Endodermal cell (in vitro differentiated cells): ENCODE measurements at regions not wholly inside any gene's neighbourhood (a gene's known extent, or its start where the extent isn't known, plus 50 kb on each side); places are given as distances from the start of the nearest gene placed in this dataset.

ENCODE experiments used
- DNase-seq: peaks from one replicate; pipeline ENCODE4 v3.0.0-alpha.2; 2017
- H3K27ac ChIP-seq: 2 replicates; pipeline ENCODE4 v1.5.1; 2013; ENCODE audit warnings: mild to moderate bottlenecking, low read depth, low read length, moderate library complexity
- H3K27me3 ChIP-seq: 2 replicates; pipeline ENCODE4 v1.6.1; 2013; ENCODE audit warnings: mild to moderate bottlenecking, low read length, moderate library complexity; ENCODE audit not compliant: insufficient read depth, control insufficient read depth, poor library complexity, severe bottlenecking
- H3K36me3 ChIP-seq: 2 replicates; pipeline ENCODE4 v1.7.0; 2013; ENCODE audit warnings: mild to moderate bottlenecking, low read length, moderate library complexity; ENCODE audit not compliant: control insufficient read depth, insufficient read depth
- H3K4me1 ChIP-seq: one replicate; pipeline ENCODE4 v1.7.0; 2013; ENCODE audit warnings: low read length; ENCODE audit not compliant: control insufficient read depth, insufficient read depth
- H3K4me3 ChIP-seq: 2 replicates; pipeline ENCODE4 v1.5.1; 2013; ENCODE audit warnings: mild to moderate bottlenecking, low read length, moderate library complexity
- H3K9ac ChIP-seq: 2 replicates; pipeline ENCODE4 v1.6.1; 2013; ENCODE audit warnings: mild to moderate bottlenecking, low read length, moderate library complexity; ENCODE audit not compliant: poor library complexity, severe bottlenecking; ENCODE audit errors: extremely low read depth
- H3K9me3 ChIP-seq: 2 replicates; pipeline ENCODE4 v1.6.1; 2013; ENCODE audit warnings: mild to moderate bottlenecking, low read length, moderate library complexity; ENCODE audit not compliant: control insufficient read depth
- H3K27ac Mint-ChIP-seq: 2 replicates; pipeline ENCODE4 v1.8.0; 2020; ENCODE audit warnings: mixed read lengths
- H3K27me3 Mint-ChIP-seq: 2 replicates; pipeline ENCODE4 v1.8.0; 2021; ENCODE audit warnings: mild to moderate bottlenecking, mixed read lengths; ENCODE audit not compliant: insufficient read depth
- H3K36me3 Mint-ChIP-seq: 2 replicates; pipeline ENCODE4 v1.8.0; 2020; ENCODE audit warnings: low read depth, mixed read lengths
- H3K4me1 Mint-ChIP-seq: 2 replicates; pipeline ENCODE4 v1.8.0; 2020; ENCODE audit warnings: mixed read lengths
- H3K4me3 Mint-ChIP-seq: 2 replicates; pipeline ENCODE4 v1.8.0; 2020; ENCODE audit warnings: mild to moderate bottlenecking, moderate library complexity, mixed read lengths
- H3K9me3 Mint-ChIP-seq: 2 replicates; pipeline ENCODE4 v1.8.0; 2020; ENCODE audit warnings: mild to moderate bottlenecking, mixed read lengths
- WGBS, 2 experiments: methylation state at CpG; one replicate each; pipeline versions ENCODE4 v1.1.5 to v1.1.7; 2013; ENCODE audit warnings: missing lambda C conversion rate in 2 of 2, mixed read lengths in 1 of 2; ENCODE audit not compliant: insufficient coverage in 1 of 2, insufficient read length in 1 of 2; 5-methylcytosine and 5-hydroxymethylcytosine counted together
- TF ChIP-seq, protein P1 (sequence below): fragments of 200-600 bp; sonication (generic); conservative IDR thresholded peaks from 2 replicates; pipeline ENCODE4 v1.5.0; 2021; ENCODE audit warnings: antibody characterized with exemption, mild to moderate bottlenecking

DNA sequence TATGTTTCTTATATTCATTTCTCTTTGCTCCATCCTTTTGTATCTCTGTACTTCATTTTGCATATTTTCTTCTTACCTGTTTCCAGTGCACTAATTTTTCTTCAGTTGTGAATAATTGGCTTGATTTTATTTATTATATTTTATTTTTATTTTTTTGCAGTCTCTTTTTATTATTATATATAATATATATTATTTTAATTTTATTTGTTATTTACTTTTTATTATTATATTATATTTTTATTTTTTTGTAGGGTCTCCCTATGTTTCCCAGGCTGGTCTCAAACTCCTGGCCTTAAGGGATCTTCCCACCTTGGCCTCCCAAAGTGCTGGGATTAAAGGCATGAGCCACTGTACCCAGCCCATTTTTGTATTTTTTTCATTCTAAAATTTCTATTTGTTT is 213.1 kb upstream of the TSC22D2 start:
- H3K27ac Mint-ChIP-seq: no peak overlapping the region
- Histone ChIP-seq H3K4me3 (no peak overlapping the region), H3K9ac (no peak overlapping the region), H3K9me3 (peaks cover 18% of the 10 kb centered on the region), H3K27me3 (no peaks in the 10 kb centered on the region), H3K4me1 (peaks cover 6% of the 10 kb centered on the region), H3K36me3 (peaks cover 8% of the 10 kb centered on the region), H3K27ac (no peak overlapping the region)
- H3K27me3 Mint-ChIP-seq: no peaks in the 10 kb centered on the region
- peaks cover 34% of the 10 kb centered on the region for H3K4me1 Mint-ChIP-seq
- no peaks in the 10 kb centered on the region for H3K36me3 Mint-ChIP-seq
- H3K9me3 Mint-ChIP-seq: peaks cover 9% of the 10 kb centered on the region
- TF ChIP-seq, protein P1, sequence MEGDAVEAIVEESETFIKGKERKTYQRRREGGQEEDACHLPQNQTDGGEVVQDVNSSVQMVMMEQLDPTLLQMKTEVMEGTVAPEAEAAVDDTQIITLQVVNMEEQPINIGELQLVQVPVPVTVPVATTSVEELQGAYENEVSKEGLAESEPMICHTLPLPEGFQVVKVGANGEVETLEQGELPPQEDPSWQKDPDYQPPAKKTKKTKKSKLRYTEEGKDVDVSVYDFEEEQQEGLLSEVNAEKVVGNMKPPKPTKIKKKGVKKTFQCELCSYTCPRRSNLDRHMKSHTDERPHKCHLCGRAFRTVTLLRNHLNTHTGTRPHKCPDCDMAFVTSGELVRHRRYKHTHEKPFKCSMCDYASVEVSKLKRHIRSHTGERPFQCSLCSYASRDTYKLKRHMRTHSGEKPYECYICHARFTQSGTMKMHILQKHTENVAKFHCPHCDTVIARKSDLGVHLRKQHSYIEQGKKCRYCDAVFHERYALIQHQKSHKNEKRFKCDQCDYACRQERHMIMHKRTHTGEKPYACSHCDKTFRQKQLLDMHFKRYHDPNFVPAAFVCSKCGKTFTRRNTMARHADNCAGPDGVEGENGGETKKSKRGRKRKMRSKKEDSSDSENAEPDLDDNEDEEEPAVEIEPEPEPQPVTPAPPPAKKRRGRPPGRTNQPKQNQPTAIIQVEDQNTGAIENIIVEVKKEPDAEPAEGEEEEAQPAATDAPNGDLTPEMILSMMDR: no peak
- no peak overlapping the region for H3K4me3 Mint-ChIP-seq
- no peak for DNase-seq

DNA sequence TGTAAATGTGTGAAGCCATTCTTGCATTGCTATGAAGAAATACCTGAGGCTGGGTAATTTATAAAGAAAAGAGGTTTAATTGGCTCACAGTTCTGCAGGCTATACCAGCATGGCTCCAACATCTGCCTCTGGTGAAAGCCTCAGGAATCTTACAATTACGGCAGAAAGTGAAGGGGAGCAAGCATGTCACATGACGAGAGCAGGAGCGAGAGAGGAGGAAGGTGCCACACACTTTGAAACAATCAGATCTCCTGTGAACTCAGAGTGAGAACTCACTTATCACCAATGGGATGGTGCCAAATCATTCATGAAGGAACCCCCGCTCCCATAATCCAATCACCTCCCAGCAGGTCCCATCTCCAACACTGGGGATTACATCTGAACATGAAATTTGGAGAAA is 213.6 kb upstream of the TSC22D2 start:
- peaks cover 8% of the 10 kb centered on the region for H3K36me3 ChIP-seq
- DNase-seq: peak; percentile 71
- Mint-ChIP-seq H3K4me3 (no peak overlapping the region), H3K27ac (no peak overlapping the region), H3K27me3 (no peaks in the 10 kb centered on the region), H3K36me3 (no peaks in the 10 kb centered on the region), H3K4me1 (peaks cover 34% of the 10 kb centered on the region), H3K9me3 (peaks cover 14% of the 10 kb centered on the region)
- peak overlapping the region; percentile 51 for H3K4me3 ChIP-seq
- TF ChIP-seq, protein P1: no peak
- peaks cover 22% of the 10 kb centered on the region for H3K9me3 ChIP-seq
- H3K9ac ChIP-seq: no peak overlapping the region
- WGBS, 2 experiments: 54 to 58% methylated on average over 4 of the region's 4 CpGs
- H3K4me1 ChIP-seq: peaks cover 6% of the 10 kb centered on the region
- no peak overlapping the region for H3K27ac ChIP-seq
- H3K27me3 ChIP-seq: no peaks in the 10 kb centered on the region

DNA sequence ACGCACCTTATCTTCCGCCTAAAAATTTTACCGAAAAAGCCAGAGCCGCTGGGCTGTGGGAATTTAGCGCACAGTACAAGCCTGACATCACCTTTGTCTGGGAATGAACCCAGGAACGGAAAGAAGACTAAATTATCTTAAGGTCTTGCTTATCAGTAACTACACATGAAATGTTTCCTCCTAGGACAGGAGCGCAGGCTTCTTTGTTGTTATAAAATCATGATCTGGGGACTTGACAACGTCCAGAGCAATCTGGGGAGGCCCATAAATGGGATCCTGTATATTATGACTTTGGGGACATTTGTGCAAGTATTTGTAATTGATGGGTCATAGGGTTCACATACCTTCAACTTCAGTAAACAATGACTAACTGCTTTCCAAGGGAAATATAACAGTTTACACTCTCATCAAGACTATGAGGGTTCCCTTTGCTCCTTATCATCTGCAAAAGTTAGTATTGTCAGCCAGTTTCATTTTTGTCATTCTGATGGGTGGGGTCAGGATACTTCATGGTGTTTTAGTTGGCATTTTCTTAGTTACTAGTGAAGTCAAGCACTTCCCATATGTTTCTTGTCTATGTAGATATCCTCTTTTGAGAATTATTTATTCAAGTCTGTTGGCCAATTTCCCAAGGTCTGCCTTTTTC is 213.9 kb upstream of the PFN2 start:
- no peaks in the 10 kb centered on the region for H3K36me3 ChIP-seq
- WGBS, 2 experiments: 2 to 23% methylated on average over 5 to 8 of the region's 8 CpGs
- peaks cover 25% of the 10 kb centered on the region for H3K9me3 Mint-ChIP-seq
- H3K4me1 ChIP-seq: no peaks in the 10 kb centered on the region
- TF ChIP-seq, protein P1: no peak
- no peaks in the 10 kb centered on the region for H3K27me3 ChIP-seq
- H3K36me3 Mint-ChIP-seq: peaks cover 8% of the 10 kb centered on the region
- peaks cover 2% of the 10 kb centered on the region for H3K27me3 Mint-ChIP-seq
- no peak overlapping the region for H3K4me3 Mint-ChIP-seq
- no peak overlapping the region for H3K4me3 ChIP-seq
- H3K4me1 Mint-ChIP-seq: peaks cover 8% of the 10 kb centered on the region
- no peak overlapping the region for H3K27ac ChIP-seq
- H3K9me3 ChIP-seq: peaks cover 33% of the 10 kb centered on the region
- DNase-seq: no peak
- no peak overlapping the region for H3K27ac Mint-ChIP-seq
- no peak overlapping the region for H3K9ac ChIP-seq
